ENCODE measurements at regions not wholly inside any gene's neighbourhood (a gene's known extent, or its start where the extent isn't known, plus 50 kb on each side); places are given as distances from the start of the nearest gene placed in this dataset.

- TF ChIP-seq CTCF (IDR thresholded peaks at IDR 0.05; ENCODE audit: borderline replicate concordance, control extremely low read depth, extremely low read depth, insufficient read depth, missing control alignments) = no peak
- DNase-seq (ENCODE audit: low spot score) = no peak
- in situ Hi-C loops (cut with MboI; ENCODE audit: low sequenced_read_pairs, unreplicated experiment) = no loop called here
These were observed 81.4 kb upstream of the SHH start for GRCh38 chr7:155893664-155894063.

- in situ Hi-C loops (cut with MboI; ENCODE audit: low sequenced_read_pairs, unreplicated experiment) = no loop called here
- no peak for DNase-seq (ENCODE audit: low spot score)
- no peak for TF ChIP-seq CTCF (IDR thresholded peaks at IDR 0.05; ENCODE audit: borderline replicate concordance, control extremely low read depth, extremely low read depth, insufficient read depth, missing control alignments)
These were observed 80.9 kb upstream of the SHH start for GRCh38 chr7:155893176-155893575.

- TF ChIP-seq CTCF (IDR thresholded peaks at IDR 0.05; ENCODE audit: borderline replicate concordance, control extremely low read depth, extremely low read depth, insufficient read depth, missing control alignments) = no peak
- in situ Hi-C loops (cut with MboI; ENCODE audit: low sequenced_read_pairs, unreplicated experiment) = no loop called here
- DNase-seq (ENCODE audit: low spot score) = no peak
These were observed 77.6 kb upstream of the SHH start for GRCh38 chr7:155889636-155890511.

- no peak for TF ChIP-seq CTCF (IDR thresholded peaks at IDR 0.05; ENCODE audit: borderline replicate concordance, control extremely low read depth, extremely low read depth, insufficient read depth, missing control alignments)
- no peak for DNase-seq (ENCODE audit: low spot score)
- in situ Hi-C loops (cut with MboI; ENCODE audit: low sequenced_read_pairs, unreplicated experiment) = no loop called here
These were observed 74.9 kb upstream of the SHH start for GRCh38 chr7:155887174-155887525.

GRCh38 chr7:155886391-155887173 lies 74.3 kb upstream of the SHH start:
- in situ Hi-C loops (cut with MboI; ENCODE audit: low sequenced_read_pairs, unreplicated experiment) = no loop called here
- no peak for TF ChIP-seq CTCF (IDR thresholded peaks at IDR 0.05; ENCODE audit: borderline replicate concordance, control extremely low read depth, extremely low read depth, insufficient read depth, missing control alignments)
- no peak for DNase-seq (ENCODE audit: low spot score)

GRCh38 chr7:155885167-155886155 lies 73.2 kb upstream of the SHH start:
- TF ChIP-seq CTCF (IDR thresholded peaks at IDR 0.05; ENCODE audit: borderline replicate concordance, control extremely low read depth, extremely low read depth, insufficient read depth, missing control alignments) = no peak
- in situ Hi-C loops (cut with MboI; ENCODE audit: low sequenced_read_pairs, unreplicated experiment) = no loop called here
- no peak for DNase-seq (ENCODE audit: low spot score)
